HL-60 (cell line): ENCODE measurements at regions not wholly inside any gene's neighbourhood (a gene's known extent, or its start where the extent isn't known, plus 50 kb on each side); places are given as distances from the start of the nearest gene placed in this dataset.

ENCODE experiments used
- GABPA ChIP-seq: IDR thresholded peaks from 2 replicates; pipeline ENCODE4 v1.6.1; 2012; ENCODE audit warnings: low read depth
- POLR2AphosphoS5 ChIP-seq: IDR thresholded peaks from 2 replicates; pipeline ENCODE4 v1.6.1; 2012; ENCODE audit warnings: low read depth
- TF ChIP-seq, protein P1 (sequence below): IDR thresholded peaks from one replicate; pipeline ENCODE4 v1.5.1; 2011; ENCODE audit warnings: low read length, control low read depth, inconsistent platforms; ENCODE audit not compliant: insufficient read depth
- TF ChIP-seq, protein P2 (sequence below): IDR thresholded peaks from 2 replicates; pipeline ENCODE4 v1.6.1; 2012; ENCODE audit warnings: low read depth; ENCODE audit not compliant: insufficient replicate concordance

DNA sequence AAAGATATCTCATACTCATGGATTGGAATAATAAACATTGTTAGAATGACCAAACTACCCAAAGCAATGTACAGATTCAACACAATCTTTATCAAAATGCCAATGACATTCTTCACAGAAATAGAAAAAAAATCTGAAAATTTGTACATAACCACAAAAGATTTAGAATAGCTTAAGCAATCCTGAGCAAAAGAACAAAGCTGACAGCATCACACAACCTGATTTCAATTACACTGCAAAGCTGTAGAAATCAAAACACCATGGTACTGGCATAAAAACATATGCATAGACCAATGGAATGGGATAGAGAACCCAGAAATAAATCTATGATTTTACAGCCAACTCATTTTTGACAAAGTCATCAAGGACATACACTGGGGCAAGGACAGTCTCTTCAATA lies 130.0 kb upstream of the TMEM72 start:
- TF ChIP-seq, protein P1, sequence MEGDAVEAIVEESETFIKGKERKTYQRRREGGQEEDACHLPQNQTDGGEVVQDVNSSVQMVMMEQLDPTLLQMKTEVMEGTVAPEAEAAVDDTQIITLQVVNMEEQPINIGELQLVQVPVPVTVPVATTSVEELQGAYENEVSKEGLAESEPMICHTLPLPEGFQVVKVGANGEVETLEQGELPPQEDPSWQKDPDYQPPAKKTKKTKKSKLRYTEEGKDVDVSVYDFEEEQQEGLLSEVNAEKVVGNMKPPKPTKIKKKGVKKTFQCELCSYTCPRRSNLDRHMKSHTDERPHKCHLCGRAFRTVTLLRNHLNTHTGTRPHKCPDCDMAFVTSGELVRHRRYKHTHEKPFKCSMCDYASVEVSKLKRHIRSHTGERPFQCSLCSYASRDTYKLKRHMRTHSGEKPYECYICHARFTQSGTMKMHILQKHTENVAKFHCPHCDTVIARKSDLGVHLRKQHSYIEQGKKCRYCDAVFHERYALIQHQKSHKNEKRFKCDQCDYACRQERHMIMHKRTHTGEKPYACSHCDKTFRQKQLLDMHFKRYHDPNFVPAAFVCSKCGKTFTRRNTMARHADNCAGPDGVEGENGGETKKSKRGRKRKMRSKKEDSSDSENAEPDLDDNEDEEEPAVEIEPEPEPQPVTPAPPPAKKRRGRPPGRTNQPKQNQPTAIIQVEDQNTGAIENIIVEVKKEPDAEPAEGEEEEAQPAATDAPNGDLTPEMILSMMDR, result no peak
- no peak for TF ChIP-seq POLR2AphosphoS5
- TF ChIP-seq, protein P2, sequence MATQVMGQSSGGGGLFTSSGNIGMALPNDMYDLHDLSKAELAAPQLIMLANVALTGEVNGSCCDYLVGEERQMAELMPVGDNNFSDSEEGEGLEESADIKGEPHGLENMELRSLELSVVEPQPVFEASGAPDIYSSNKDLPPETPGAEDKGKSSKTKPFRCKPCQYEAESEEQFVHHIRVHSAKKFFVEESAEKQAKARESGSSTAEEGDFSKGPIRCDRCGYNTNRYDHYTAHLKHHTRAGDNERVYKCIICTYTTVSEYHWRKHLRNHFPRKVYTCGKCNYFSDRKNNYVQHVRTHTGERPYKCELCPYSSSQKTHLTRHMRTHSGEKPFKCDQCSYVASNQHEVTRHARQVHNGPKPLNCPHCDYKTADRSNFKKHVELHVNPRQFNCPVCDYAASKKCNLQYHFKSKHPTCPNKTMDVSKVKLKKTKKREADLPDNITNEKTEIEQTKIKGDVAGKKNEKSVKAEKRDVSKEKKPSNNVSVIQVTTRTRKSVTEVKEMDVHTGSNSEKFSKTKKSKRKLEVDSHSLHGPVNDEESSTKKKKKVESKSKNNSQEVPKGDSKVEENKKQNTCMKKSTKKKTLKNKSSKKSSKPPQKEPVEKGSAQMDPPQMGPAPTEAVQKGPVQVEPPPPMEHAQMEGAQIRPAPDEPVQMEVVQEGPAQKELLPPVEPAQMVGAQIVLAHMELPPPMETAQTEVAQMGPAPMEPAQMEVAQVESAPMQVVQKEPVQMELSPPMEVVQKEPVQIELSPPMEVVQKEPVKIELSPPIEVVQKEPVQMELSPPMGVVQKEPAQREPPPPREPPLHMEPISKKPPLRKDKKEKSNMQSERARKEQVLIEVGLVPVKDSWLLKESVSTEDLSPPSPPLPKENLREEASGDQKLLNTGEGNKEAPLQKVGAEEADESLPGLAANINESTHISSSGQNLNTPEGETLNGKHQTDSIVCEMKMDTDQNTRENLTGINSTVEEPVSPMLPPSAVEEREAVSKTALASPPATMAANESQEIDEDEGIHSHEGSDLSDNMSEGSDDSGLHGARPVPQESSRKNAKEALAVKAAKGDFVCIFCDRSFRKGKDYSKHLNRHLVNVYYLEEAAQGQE, result no peak
- no peak for TF ChIP-seq GABPA
